ENCODE measurements at regions not wholly inside any gene's neighbourhood (a gene's known extent, or its start where the extent isn't known, plus 50 kb on each side); places are given as distances from the start of the nearest gene placed in this dataset.
A peak's percentile ranks its signal among the peaks of the same experiment; 100 is the strongest.
"Not testable (repeated sequence)": the region's sequence is repeated elsewhere in the genome, so short reads cannot be mapped to it uniquely, and the experiment has no call there.

- DNase-seq (ENCODE audit: low read depth), result no peak
These were observed 188.3 kb downstream of the ANKRD30B start for GRCh38 chr18:14936313-14936712.

- DNase-seq (ENCODE audit: low read depth), result no peak
These were observed 189.3 kb downstream of the ANKRD30B start for GRCh38 chr18:14937271-14937670.

- DNase-seq (ENCODE audit: low read depth), result no peak
These were observed 191.2 kb downstream of the ANKRD30B start for GRCh38 chr18:14939141-14939540.

DNA sequence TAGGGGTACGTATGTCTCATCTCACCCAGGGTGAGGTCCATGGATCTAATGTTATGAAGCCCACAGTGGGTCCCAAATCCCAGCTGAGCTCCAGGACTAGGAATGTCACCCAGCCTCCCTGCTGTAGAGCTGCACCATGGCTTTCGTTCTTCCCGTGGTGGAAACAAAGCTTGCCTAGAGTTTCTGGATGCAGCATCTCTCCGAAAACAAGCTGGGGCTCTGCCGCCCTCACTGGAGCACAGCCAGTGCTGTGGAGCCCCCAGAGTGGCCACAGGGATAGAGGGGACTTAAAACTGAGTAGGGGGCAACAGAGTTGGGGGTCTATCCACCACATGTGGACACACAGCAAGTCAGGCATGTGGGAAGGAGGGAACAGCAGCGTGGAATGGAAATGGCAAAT is 192.1 kb downstream of the ANKRD30B start:
- not testable (repeated sequence) for DNase-seq (ENCODE audit: low read depth)

GRCh38 chr18:14940735-14941134 is 192.8 kb downstream of the ANKRD30B start:
- no peak for DNase-seq (ENCODE audit: low read depth)

- no peak for DNase-seq (ENCODE audit: low read depth)
These were observed 193.3 kb downstream of the ANKRD30B start for GRCh38 chr18:14941256-14941655.

GRCh38 chr18:14941792-14942191 is 193.8 kb downstream of the ANKRD30B start:
- DNase-seq (ENCODE audit: low read depth), result no peak

GRCh38 chr18:14942275-14942674 is 194.3 kb downstream of the ANKRD30B start:
- DNase-seq (ENCODE audit: low read depth), result no peak

- no peak for DNase-seq (ENCODE audit: low read depth)
These were observed 195.5 kb downstream of the ANKRD30B start for GRCh38 chr18:14943486-14943885.

DNA sequence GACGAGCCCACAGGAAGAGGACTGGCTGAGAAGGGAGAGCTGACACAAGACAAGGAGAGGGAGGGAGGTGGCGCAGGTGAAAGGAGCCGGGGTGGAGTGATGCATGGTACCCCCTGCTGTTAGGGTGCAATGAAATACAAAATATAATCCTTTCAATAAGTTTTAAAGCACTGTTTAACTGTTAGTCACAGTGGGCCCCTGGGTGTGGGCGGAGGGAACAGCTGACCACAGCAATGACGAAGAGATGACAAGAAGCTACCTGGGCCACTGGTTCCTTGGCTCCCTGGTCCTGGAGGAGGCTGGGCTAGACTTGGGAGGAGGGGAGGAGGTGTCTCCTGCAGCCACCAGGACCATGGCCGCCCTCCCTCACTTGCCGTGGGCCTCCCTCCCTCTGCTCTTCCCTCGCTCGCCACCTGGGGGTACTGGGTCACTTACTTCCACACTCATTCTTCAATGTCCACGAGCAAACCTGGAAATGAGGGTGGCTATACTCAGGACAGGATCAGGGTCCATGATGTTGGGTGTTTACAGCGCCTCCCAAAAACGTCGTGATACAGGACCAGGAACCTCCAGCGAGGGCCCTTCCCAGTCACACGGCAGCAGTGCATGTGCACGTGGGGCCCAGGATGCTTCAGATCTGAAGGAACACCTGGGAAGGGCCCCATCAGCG is 196.1 kb downstream of the ANKRD30B start:
- no peak for DNase-seq (ENCODE audit: low read depth)

DNA sequence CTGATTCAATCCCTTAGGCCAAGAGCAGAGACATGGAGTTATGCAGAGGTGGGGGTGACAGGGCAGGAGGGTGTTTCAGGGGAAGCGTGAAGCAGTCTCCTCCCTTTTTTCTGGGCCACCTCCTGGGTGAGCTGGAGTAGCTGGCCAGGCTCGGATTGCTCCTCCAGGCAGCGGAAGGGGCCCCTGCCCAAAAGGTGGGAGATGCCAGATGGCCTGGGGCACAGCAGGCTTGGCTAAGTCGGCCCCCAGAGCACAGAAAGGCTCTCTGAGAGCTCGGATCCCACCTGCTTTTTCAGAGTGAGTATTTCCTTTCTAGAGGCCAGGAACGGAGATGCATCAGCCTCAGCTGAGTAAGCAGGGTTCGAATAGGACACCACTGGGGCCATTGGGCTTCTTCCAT is 196.9 kb downstream of the ANKRD30B start:
- DNase-seq (ENCODE audit: low read depth), result no peak

DNA sequence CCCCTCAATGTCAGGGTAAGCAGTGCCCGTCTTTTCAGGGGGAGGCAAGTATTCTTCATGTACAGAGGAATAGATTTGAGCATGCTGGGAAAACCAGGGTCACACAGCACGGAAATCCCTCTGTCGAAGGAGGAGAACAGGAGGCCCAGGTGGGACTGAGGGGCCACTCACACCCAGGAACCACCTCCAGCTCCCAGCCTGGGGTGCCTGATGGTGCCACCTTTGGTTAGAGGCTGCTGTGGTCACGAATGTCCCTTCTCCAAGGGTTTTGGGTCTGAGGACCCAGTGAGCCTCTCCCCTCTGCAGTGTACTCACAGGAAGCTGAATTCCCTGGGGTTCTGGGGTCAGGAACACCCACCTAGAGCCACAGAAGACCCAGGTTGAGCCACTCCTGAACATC is 197.3 kb downstream of the ANKRD30B start:
- DNase-seq (ENCODE audit: low read depth), result no peak

- peak; percentile 9 for DNase-seq (ENCODE audit: low read depth)
These were observed 198.0 kb downstream of the ANKRD30B start for GRCh38 chr18:14945984-14946383.

- not testable (repeated sequence) for DNase-seq (ENCODE audit: low read depth)
These were observed 198.9 kb downstream of the ANKRD30B start for GRCh38 chr18:14946741-14947470.

DNA sequence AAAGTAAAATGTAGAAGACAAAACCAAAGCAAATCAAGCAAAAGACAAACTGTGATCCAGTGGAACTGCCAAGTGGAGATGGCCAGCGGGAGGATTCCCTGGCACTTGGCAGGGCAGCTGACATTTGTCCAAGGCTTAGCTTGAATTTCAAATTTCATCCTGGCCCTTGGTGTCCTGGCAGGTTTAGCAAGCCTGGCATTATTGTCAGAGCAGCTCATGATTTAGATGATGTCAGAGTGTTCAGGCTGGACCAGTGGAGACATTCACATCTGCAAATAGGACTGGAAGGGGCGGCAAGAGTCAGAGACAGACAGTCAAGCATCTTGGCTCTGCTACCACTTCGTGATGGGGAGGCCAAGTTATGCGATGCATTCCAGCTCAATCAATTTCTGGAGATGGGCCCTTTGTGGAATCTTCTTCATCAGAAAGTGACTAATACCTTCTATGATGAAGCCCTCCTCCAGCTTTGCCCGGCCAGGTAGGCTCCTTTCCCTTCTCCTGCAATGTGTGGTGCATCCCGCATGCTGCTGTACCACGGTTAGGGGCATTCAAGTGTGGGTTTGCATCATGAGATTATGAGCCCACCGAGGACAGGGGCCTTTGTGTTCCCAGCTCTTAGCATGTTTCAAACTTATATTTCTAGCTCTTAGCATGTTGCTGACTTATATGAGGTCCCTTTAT is 199.7 kb downstream of the ANKRD30B start:
- DNase-seq (ENCODE audit: low read depth), result no peak

GRCh38 chr18:14948163-14948540 is 200.2 kb downstream of the ANKRD30B start:
- no peak for DNase-seq (ENCODE audit: low read depth)

DNA sequence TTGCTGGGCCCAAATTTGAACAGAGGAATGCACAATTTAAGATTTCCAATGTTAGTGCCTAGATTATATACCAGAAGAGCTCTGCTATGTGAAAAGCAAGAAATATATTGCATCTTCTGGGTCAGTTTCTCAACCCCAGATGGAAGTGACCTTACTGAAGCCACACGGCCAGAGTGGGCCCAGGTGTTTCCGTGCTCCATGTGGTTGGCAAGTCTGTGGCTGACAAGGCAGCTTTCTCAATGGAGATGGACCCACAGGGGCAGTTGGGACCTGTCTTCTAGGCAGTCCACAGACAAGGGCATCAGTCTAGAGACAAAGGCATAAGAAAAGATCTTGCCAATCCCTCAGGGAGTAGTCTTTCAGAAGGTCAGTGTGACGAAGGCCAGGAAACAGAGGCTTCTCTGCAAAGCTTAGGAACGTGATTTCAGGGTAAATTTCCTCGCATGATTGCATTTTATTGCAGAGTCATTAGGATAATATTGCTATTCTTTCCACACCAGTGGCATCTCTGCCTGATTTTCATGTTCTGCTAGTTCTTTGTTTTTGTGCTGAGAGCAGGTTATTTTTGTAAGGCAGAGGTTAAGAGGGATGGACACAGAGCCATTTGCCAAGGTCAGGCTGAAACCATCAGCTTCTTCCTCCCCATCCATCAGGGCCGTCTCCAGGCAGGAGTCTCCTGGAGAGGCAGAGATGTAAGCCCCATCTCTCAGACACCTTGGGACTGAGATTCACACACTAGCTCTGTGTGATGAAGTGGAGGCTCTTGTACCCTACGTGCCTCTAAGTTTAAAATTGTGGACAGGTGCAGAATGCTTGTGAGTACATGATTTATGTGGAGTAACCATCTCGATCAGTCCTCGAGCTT is 202.1 kb downstream of the ANKRD30B start:
- no peak for DNase-seq (ENCODE audit: low read depth)

DNA sequence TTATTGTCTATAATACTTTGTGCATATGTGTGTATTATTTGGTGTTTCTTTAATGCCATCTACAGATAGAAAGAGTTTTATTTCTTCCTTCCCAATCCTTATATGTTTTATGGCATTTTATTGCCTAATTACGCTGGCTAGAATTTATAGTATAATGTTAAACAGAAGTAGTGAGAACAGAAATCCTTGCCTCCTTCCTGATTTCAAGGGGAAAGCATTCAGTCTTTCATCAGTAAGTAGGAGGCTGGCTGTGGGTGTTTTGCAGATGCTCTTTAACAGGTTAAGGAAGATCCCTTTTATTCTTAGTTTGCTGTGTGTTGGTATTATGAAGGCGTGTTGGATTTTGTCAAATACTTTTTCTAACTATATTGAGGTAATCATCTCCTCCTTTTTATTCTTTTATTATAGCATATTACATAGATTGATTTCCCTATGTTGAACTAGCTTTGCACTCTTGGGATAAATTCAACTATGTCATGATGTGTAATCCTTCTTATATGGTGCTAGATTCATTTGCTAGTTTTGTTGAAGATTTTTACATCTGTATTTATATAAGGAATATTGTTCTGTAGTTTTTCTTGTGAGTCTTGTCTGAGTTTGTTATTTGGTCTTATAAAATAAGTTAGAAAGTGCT is 204.6 kb downstream of the ANKRD30B start:
- not testable (repeated sequence) for DNase-seq (ENCODE audit: low read depth)

DNA sequence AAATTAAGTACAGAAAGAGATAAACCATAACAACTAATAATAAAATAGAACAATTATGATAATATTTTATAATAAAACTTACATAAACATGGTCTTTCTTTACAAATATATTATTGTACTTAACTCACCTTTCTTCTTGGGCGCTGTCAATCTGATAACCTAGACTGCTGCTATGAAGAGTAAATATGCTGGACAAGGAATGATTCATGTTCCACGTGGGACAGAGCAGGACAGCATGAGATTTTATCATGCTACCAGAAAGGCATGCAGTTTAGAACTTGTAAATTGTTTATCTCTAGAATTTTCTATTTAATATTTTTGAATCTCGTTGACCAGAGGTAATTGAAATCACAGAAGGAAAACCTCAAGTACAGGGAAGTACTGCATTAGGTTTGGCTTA is 210.7 kb downstream of the ANKRD30B start:
- no peak for DNase-seq (ENCODE audit: low read depth)

- DNase-seq (ENCODE audit: low read depth), result no peak
These were observed 211.6 kb downstream of the ANKRD30B start for GRCh38 chr18:14959550-14959949.

DNA sequence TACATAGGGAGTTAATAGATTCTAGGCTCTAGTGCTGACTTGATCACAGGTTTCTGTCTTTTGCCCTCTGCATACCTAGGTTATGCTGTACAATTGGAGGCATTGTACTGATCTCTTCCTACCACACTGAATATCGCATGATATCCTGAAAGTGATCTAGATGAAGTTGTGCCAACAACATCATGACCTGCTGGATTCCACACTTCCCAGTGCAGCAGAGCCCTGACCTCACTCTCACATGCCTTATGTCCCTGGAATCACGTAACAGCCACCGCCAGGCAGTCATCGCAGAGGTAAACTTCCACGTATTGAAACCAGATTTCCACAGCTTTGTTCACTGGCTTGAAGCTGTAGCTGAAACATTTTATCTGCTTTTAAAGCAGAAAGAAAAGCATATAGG is 214.0 kb downstream of the ANKRD30B start:
- no peak for DNase-seq (ENCODE audit: low read depth)

DNA sequence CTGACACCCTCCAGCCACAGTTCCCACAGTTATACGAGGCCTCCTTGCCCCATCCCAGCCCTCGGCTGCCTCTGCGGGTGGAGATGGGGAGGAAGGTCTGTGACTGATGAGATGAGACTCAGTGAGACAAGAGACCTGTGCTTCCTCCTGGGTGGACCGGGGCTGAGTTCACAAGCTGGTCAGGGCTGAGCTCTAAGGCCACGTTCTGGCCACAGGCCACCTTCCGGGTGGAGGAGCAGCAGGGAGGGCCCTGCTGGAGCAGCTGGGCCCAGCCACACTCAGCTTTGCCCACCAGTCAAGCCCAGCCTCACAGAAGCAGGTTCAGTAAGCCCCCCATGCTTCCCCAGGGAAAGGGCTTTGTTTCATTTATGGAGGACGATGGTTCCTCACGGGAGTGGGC is 214.7 kb downstream of the ANKRD30B start:
- no peak for DNase-seq (ENCODE audit: low read depth)
